Sigmoid colon (tissue), 4 donors: ENCODE measurements at regions not wholly inside any gene's neighbourhood (a gene's known extent, or its start where the extent isn't known, plus 50 kb on each side); places are given as distances from the start of the nearest gene placed in this dataset.

Source experiments
- CTCF ChIP-seq, 4 experiments: fragments of 450-650 bp in 3 of 4; fragments of 200-600 bp in 1 of 4; IDR thresholded peaks; one replicate each; pipeline ENCODE4 v1.5.1; 2016 to 2019; ENCODE audit warnings: antibody characterized with exemption in 4 of 4, mild to moderate bottlenecking in 3 of 4, moderate library complexity in 2 of 4
- EP300 ChIP-seq, 4 donors: sonication (generic); formaldehyde crosslinking; IDR thresholded peaks; one replicate each; pipeline ENCODE4 v1.6.1; 2017; ENCODE audit warnings: antibody characterized with exemption in 4 of 4

GRCh38 chr11:90392692-90393091 is 169.8 kb upstream of the CHORDC1 start:
- no peak for TF ChIP-seq CTCF (IDR thresholded peaks at IDR 0.05)
- TF ChIP-seq EP300 (IDR thresholded peaks at IDR 0.05): no peak
